ENCODE measurements at regions not wholly inside any gene's neighbourhood (a gene's known extent, or its start where the extent isn't known, plus 50 kb on each side); places are given as distances from the start of the nearest gene placed in this dataset.
"Not testable (repeated sequence)": the region's sequence is repeated elsewhere in the genome, so short reads cannot be mapped to it uniquely, and the experiment has no call there.

- peak; percentile 91 for DNase-seq (ENCODE audit: low read depth)
Measured at GRCh38 chr4:131774382-131774781, 1374.7 kb upstream of the PCDH10 start.

GRCh38 chr4:131810565-131810964, 1338.5 kb upstream of the PCDH10 start:
- DNase-seq (ENCODE audit: low read depth) = not testable (repeated sequence)
